HEK293 (cell line): ENCODE measurements at regions not wholly inside any gene's neighbourhood (a gene's known extent, or its start where the extent isn't known, plus 50 kb on each side); places are given as distances from the start of the nearest gene placed in this dataset.
"Not testable (repeated sequence)": the region's sequence is repeated elsewhere in the genome, so short reads cannot be mapped to it uniquely, and the experiment has no call there.

ENCODE experiments used
- ATF2 ChIP-seq: fragments of 450-650 bp; formaldehyde crosslinking; IDR thresholded peaks from 2 replicates; pipeline ENCODE4 v1.5.1; 2016; ENCODE audit warnings: missing biosample characterization, missing genetic modification characterization, low read depth
- TCF7L2 ChIP-seq: IDR thresholded peaks from 2 replicates; pipeline ENCODE4 v1.6.1; 2011; ENCODE audit warnings: low read depth, mild to moderate bottlenecking, inconsistent platforms, low read length, moderate library complexity, borderline replicate concordance
- ZBTB11 ChIP-seq: fragments of 450-650 bp; formaldehyde crosslinking; conservative IDR thresholded peaks from 2 replicates; pipeline ENCODE4 v1.5.1; 2016; ENCODE audit warnings: low read depth, missing biosample characterization, missing genetic modification characterization
- ZNF121 ChIP-seq: fragments of 450-650 bp; formaldehyde crosslinking; IDR thresholded peaks from 2 replicates; pipeline ENCODE4 v1.5.1; 2016; ENCODE audit warnings: missing biosample characterization, missing genetic modification characterization
- ZNF311 ChIP-seq: fragments of 450-650 bp; formaldehyde crosslinking; IDR thresholded peaks from 2 replicates; pipeline ENCODE4 v1.5.1; 2017; ENCODE audit warnings: missing biosample characterization, missing genetic modification characterization, borderline replicate concordance
- ZNF76 ChIP-seq: fragments of 450-650 bp; formaldehyde crosslinking; IDR thresholded peaks from 2 replicates; pipeline ENCODE4; 2016; ENCODE audit warnings: low read depth, missing biosample characterization, missing genetic modification characterization, borderline replicate concordance
- TF ChIP-seq, protein P1 (sequence below): fragments of 450-650 bp; formaldehyde crosslinking; IDR thresholded peaks from 2 replicates; pipeline ENCODE4 v1.5.1; 2016; ENCODE audit warnings: missing biosample characterization, missing genetic modification characterization
- TF ChIP-seq, protein P2 (sequence below): sonication (generic); formaldehyde crosslinking; IDR thresholded peaks from 2 replicates; pipeline ENCODE4 v1.8.1; 2022; ENCODE audit warnings: mild to moderate bottlenecking, moderate library complexity, missing genetic modification reagents

DNA sequence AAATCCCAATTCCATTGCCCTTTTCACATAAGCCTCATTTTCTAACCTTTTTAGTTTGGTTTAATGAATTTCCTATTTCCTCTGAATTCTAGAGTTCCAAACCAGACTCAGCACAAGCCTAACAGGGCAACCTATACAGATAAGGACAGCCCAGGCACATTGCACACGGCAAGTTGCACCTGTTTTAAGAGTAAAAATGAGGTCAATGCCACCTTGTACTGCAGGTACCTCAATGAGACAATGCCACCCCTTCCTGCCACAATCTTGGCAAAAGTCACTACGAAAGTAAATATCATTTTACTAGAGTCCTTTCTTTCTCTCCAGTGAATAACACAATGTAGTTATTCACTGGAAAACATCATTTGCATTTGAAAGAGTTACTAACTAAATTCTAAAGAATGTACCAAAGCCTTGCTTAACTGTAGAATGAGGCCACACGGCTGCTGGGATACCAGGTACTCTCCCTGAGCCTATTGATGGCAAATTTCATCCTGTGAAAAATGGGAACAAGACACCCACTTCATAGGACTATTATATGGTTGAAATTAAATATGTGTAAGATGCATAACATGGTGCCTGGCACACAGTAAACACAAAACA lies 123.2 kb upstream of the NBPF26 start:
- TF ChIP-seq, protein P1, sequence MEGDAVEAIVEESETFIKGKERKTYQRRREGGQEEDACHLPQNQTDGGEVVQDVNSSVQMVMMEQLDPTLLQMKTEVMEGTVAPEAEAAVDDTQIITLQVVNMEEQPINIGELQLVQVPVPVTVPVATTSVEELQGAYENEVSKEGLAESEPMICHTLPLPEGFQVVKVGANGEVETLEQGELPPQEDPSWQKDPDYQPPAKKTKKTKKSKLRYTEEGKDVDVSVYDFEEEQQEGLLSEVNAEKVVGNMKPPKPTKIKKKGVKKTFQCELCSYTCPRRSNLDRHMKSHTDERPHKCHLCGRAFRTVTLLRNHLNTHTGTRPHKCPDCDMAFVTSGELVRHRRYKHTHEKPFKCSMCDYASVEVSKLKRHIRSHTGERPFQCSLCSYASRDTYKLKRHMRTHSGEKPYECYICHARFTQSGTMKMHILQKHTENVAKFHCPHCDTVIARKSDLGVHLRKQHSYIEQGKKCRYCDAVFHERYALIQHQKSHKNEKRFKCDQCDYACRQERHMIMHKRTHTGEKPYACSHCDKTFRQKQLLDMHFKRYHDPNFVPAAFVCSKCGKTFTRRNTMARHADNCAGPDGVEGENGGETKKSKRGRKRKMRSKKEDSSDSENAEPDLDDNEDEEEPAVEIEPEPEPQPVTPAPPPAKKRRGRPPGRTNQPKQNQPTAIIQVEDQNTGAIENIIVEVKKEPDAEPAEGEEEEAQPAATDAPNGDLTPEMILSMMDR (tag by site-specific recombination): not testable (repeated sequence)
- not testable (repeated sequence) for TF ChIP-seq ZNF76 (tag by site-specific recombination); ZBTB11 (tag by site-specific recombination); ATF2 (tag by site-specific recombination); TCF7L2; ZNF311 (tag by site-specific recombination); ZNF121 (tag by site-specific recombination)
- TF ChIP-seq, protein P2, sequence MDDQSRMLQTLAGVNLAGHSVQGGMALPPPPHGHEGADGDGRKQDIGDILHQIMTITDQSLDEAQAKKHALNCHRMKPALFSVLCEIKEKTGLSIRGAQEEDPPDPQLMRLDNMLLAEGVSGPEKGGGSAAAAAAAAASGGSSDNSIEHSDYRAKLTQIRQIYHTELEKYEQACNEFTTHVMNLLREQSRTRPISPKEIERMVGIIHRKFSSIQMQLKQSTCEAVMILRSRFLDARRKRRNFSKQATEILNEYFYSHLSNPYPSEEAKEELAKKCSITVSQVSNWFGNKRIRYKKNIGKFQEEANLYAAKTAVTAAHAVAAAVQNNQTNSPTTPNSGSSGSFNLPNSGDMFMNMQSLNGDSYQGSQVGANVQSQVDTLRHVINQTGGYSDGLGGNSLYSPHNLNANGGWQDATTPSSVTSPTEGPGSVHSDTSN (CRISPR knock-in tag): not testable (repeated sequence)
